ENCODE measurements at regions not wholly inside any gene's neighbourhood (a gene's known extent, or its start where the extent isn't known, plus 50 kb on each side); places are given as distances from the start of the nearest gene placed in this dataset.

- TF ChIP-seq CTCF (IDR thresholded peaks at IDR 0.05), result no peak
- no peak for TF ChIP-seq POLR2A (IDR thresholded peaks at IDR 0.05)
Observed at GRCh38 chr12:131612092-131612755, 98.7 kb upstream of the SFSWAP start.
